Glutamatergic neuron (in vitro differentiated cells): ENCODE measurements at regions not wholly inside any gene's neighbourhood (a gene's known extent, or its start where the extent isn't known, plus 50 kb on each side); places are given as distances from the start of the nearest gene placed in this dataset.

Experiments
- DNase-seq: peaks from one replicate; pipeline ENCODE4 v3.0.0; 2022
- H3K27ac Mint-ChIP-seq: one replicate; pipeline ENCODE4 v1.8.0; 2020; ENCODE audit warnings: mild to moderate bottlenecking, mixed read lengths, inconsistent platforms; ENCODE audit not compliant: unreplicated experiment
- H3K27me3 Mint-ChIP-seq: one replicate; pipeline ENCODE4 v1.8.0; 2020; ENCODE audit warnings: mild to moderate bottlenecking, moderate library complexity, mixed read lengths, inconsistent platforms; ENCODE audit not compliant: unreplicated experiment
- H3K36me3 Mint-ChIP-seq: one replicate; pipeline ENCODE4 v1.8.0; 2020; ENCODE audit warnings: mild to moderate bottlenecking, mixed read lengths, inconsistent platforms; ENCODE audit not compliant: unreplicated experiment
- H3K4me1 Mint-ChIP-seq: one replicate; pipeline ENCODE4 v1.8.0; 2020; ENCODE audit warnings: mild to moderate bottlenecking, low read depth, mixed read lengths, inconsistent platforms; ENCODE audit not compliant: unreplicated experiment
- H3K4me3 Mint-ChIP-seq: one replicate; pipeline ENCODE4 v1.8.0; 2020; ENCODE audit warnings: mild to moderate bottlenecking, mixed read lengths, inconsistent platforms; ENCODE audit not compliant: unreplicated experiment
- H3K9me3 Mint-ChIP-seq: one replicate; pipeline ENCODE4 v1.8.0; 2020; ENCODE audit warnings: mild to moderate bottlenecking, moderate library complexity, mixed read lengths, inconsistent platforms; ENCODE audit not compliant: unreplicated experiment
- CTCF ChIP-seq: fragments of 200-600 bp; sonication (generic); IDR thresholded peaks from one replicate; pipeline ENCODE4 v1.5.0; 2021; ENCODE audit not compliant: partially characterized antibody, unreplicated experiment

- no peaks in the 10 kb centered on the region for H3K9me3 Mint-ChIP-seq
- no peaks in the 10 kb centered on the region for H3K4me1 Mint-ChIP-seq
- H3K27me3 Mint-ChIP-seq = no peaks in the 10 kb centered on the region
- H3K27ac Mint-ChIP-seq = no peak overlapping the region
- no peak overlapping the region for H3K4me3 Mint-ChIP-seq
- no peak for TF ChIP-seq CTCF
- DNase-seq = no peak
- no peaks in the 10 kb centered on the region for H3K36me3 Mint-ChIP-seq
Measured at GRCh38 chr2:13091455-13091854, 374.7 kb downstream of the TRIB2 start.

GRCh38 chr2:13091861-13092378 is 375.2 kb downstream of the TRIB2 start:
- no peaks in the 10 kb centered on the region for H3K27me3 Mint-ChIP-seq

DNA sequence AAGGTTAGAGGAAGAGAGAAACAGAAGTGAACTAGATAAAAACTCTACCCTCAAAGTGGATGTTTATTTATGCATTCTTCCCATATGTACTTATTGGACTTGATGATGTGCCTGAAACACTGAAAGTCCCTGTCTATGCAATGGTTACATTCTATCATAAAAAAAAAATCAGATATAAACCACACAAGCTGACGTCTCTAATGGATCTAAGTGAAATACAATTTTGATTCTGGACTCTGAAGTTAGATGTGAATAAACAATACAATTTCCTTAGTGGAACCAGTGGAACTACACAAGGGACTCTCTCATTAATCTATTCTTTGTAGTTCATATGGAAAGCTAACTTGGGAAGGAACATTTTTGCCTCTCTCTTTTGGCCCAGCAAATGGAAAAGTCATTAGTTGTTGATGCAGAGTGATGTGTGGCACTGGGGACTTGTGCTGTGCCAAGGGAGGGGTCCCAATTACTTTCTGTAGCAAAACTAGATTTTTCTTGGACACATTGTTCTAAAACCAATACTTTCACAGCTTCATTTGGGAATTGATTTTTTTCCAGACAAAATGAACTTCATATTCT is 376.8 kb downstream of the TRIB2 start:
- H3K4me3 Mint-ChIP-seq = no peak overlapping the region
- no peak for DNase-seq
- H3K9me3 Mint-ChIP-seq = peaks cover 2% of the 10 kb centered on the region
- H3K4me1 Mint-ChIP-seq = no peaks in the 10 kb centered on the region
- H3K27me3 Mint-ChIP-seq = no peaks in the 10 kb centered on the region
- no peak overlapping the region for H3K27ac Mint-ChIP-seq
- H3K36me3 Mint-ChIP-seq = no peaks in the 10 kb centered on the region
- no peak for TF ChIP-seq CTCF

More at GRCh38 chr2:13091861-13092378, 375.2 kb downstream of the TRIB2 start:
- Mint-ChIP-seq H3K9me3 (no peaks in the 10 kb centered on the region), H3K36me3 (no peaks in the 10 kb centered on the region), H3K4me1 (no peaks in the 10 kb centered on the region), H3K4me3 (no peak overlapping the region), H3K27ac (no peak overlapping the region)
- no peak for TF ChIP-seq CTCF
- DNase-seq = no peak

GRCh38 chr2:13102397-13103063 is 385.8 kb downstream of the TRIB2 start:
- Mint-ChIP-seq H3K27me3 (no peaks in the 10 kb centered on the region), H3K27ac (no peak overlapping the region), H3K36me3 (peaks cover 7% of the 10 kb centered on the region), H3K4me3 (no peak overlapping the region), H3K9me3 (peaks cover 2% of the 10 kb centered on the region), H3K4me1 (no peaks in the 10 kb centered on the region)
- DNase-seq = no peak
- TF ChIP-seq CTCF = no peak

GRCh38 chr2:13103151-13103550 is 386.4 kb downstream of the TRIB2 start:
- Mint-ChIP-seq H3K4me3 (no peak overlapping the region), H3K36me3 (peaks cover 7% of the 10 kb centered on the region), H3K27ac (no peak overlapping the region), H3K9me3 (no peaks in the 10 kb centered on the region), H3K27me3 (no peaks in the 10 kb centered on the region), H3K4me1 (no peaks in the 10 kb centered on the region)
- DNase-seq = no peak
- no peak for TF ChIP-seq CTCF
